H1 (cell line): ENCODE measurements at regions not wholly inside any gene's neighbourhood (a gene's known extent, or its start where the extent isn't known, plus 50 kb on each side); places are given as distances from the start of the nearest gene placed in this dataset.

Source experiments
- CTCF ChIA-PET: fragments of 300-600 bp; sonication (Branson Sonifier 250); formaldehyde crosslinking; loops from one replicate; lab custom pipeline; 2021; ENCODE audit not compliant: partially characterized antibody; lab: Charles Lee
- POLR2A ChIA-PET: fragments of 300-600 bp; sonication (Branson Sonifier 250); formaldehyde crosslinking; loops from one replicate; lab custom pipeline; 2021; ENCODE audit warnings: inconsistent platforms; ENCODE audit not compliant: partially characterized antibody; lab: Charles Lee
- DNase-seq, 2 experiments: peaks; one replicate each; pipeline versions ENCODE4 v3.0.0 to v3.0.0-alpha.2; 2010 to 2022; ENCODE audit warnings: low spot score in 2 of 2, low read depth in 1 of 2, mixed read lengths in 1 of 2
- FAIRE-seq: peaks from 2 replicates; lab custom pipeline; 2011; peaks lifted over from hg19 to GRCh38; lab: Jason Lieb, UNC
- H2AFZ ChIP-seq: 2 replicates; pipeline ENCODE4 v1.8.1; 2012; ENCODE audit warnings: low read length, inconsistent platforms
- H2AK5ac ChIP-seq: 2 replicates; pipeline ENCODE4 v1.6.1; 2013; ENCODE audit warnings: low read depth, low read length
- H2BK120ac ChIP-seq: replicated peaks from 2 replicates; pipeline ENCODE3; 2013; ENCODE audit warnings: low read depth, low read length, inconsistent platforms
- H2BK12ac ChIP-seq: 2 replicates; pipeline ENCODE4 v1.6.1; 2013; ENCODE audit warnings: low read depth, low read length
- H2BK15ac ChIP-seq: 2 replicates; pipeline ENCODE4 v1.6.1; 2013; ENCODE audit warnings: low read length
- H2BK20ac ChIP-seq: 2 replicates; pipeline ENCODE4 v1.6.1; 2013; ENCODE audit warnings: low read length
- H2BK5ac ChIP-seq: 2 replicates; pipeline ENCODE4 v1.6.1; 2013; ENCODE audit warnings: low read depth, low read length
- H3K14ac ChIP-seq: 2 replicates; pipeline ENCODE4 v1.6.1; 2013; ENCODE audit warnings: inconsistent platforms; ENCODE audit not compliant: insufficient read length
- H3K18ac ChIP-seq: 2 replicates; pipeline ENCODE4 v1.6.1; 2013; ENCODE audit warnings: low read length; ENCODE audit errors: extremely low read depth
- H3K23ac ChIP-seq: 2 replicates; pipeline ENCODE4 v1.6.1; 2013; ENCODE audit warnings: inconsistent platforms; ENCODE audit not compliant: insufficient read length
- H3K23me2 ChIP-seq: 2 replicates; pipeline ENCODE4 v1.6.1; 2013; ENCODE audit warnings: low read depth, low read length
- H3K27ac ChIP-seq: 2 replicates; pipeline ENCODE4 v1.6.1; 2011; ENCODE audit warnings: low read depth, low read length, inconsistent platforms
- H3K27me3 ChIP-seq, 4 experiments: replicated peaks in 1 of 4; 1 replicate in 1 of 4; 2 replicates in 3 of 4; pipeline versions ENCODE4 v1.6.1 to v1.8.1; 2011 to 2013; ENCODE audit warnings: low read length in 3 of 4, mild to moderate bottlenecking in 3 of 4, inconsistent platforms in 2 of 4, mixed read lengths in 2 of 4, moderate library complexity in 1 of 4; ENCODE audit not compliant: control insufficient read depth in 3 of 4, insufficient read depth in 3 of 4; ENCODE audit errors: extremely low read depth in 1 of 4
- H3K36me3 ChIP-seq, 4 experiments: 2 replicates each; pipeline versions ENCODE4 v1.6.1 to v1.8.1; 2011 to 2013; ENCODE audit warnings: mild to moderate bottlenecking in 4 of 4, low read length in 3 of 4, moderate library complexity in 2 of 4, control low read depth in 1 of 4, inconsistent platforms in 1 of 4; ENCODE audit not compliant: insufficient read depth in 4 of 4, control insufficient read depth in 2 of 4
- H3K4ac ChIP-seq: replicated peaks from 2 replicates; pipeline ENCODE3; 2013; ENCODE audit warnings: low read length, low read depth, mixed read lengths, inconsistent platforms; ENCODE audit not compliant: insufficient read length
- H3K4me1 ChIP-seq, 4 experiments: replicated peaks in 1 of 4; 1 replicate in 1 of 4; 2 replicates in 3 of 4; pipeline versions ENCODE4 v1.6.1 to v1.8.1; 2011 to 2013; ENCODE audit warnings: low read length in 3 of 4, inconsistent platforms in 2 of 4, mixed read lengths in 1 of 4; ENCODE audit not compliant: insufficient read depth in 4 of 4, control insufficient read depth in 3 of 4
- H3K4me2 ChIP-seq, 2 experiments: 2 replicates each; pipeline versions ENCODE4 v1.6.1 to v1.8.1; 2011 to 2013; ENCODE audit warnings: low read depth in 2 of 2, low read length in 2 of 2, control low read depth in 1 of 2, inconsistent platforms in 1 of 2, mild to moderate bottlenecking in 1 of 2; ENCODE audit not compliant: insufficient read depth in 1 of 2
- H3K4me3 ChIP-seq, 4 experiments: fragments of 200-600, 300-600 bp in 1 of 4; sonication (generic), shearing (Covaris generic), sonication (Bioruptor Twin) in 1 of 4; 2 replicates each; pipeline versions ENCODE4 v1.5.1 to v1.8.1; 2011 to 2016; ENCODE audit warnings: low read length in 4 of 4, low read depth in 3 of 4, control low read depth in 2 of 4, inconsistent platforms in 2 of 4, mild to moderate bottlenecking in 2 of 4, mixed read lengths in 1 of 4, moderate library complexity in 1 of 4; ENCODE audit not compliant: insufficient read depth in 2 of 4; ENCODE audit errors: extremely low read depth in 1 of 4
- H3K56ac ChIP-seq: replicated peaks from 2 replicates; pipeline ENCODE3; 2013; ENCODE audit warnings: low read depth, mild to moderate bottlenecking, mixed read lengths, low read length, inconsistent platforms; ENCODE audit not compliant: insufficient read length
- H3K79me1 ChIP-seq: 2 replicates; pipeline ENCODE4 v1.6.1; 2013; ENCODE audit warnings: low read depth, low read length, control low read depth
- H3K79me2 ChIP-seq, 2 experiments: 2 replicates each; pipeline versions ENCODE4 v1.6.1 to v1.8.1; 2012 to 2013; ENCODE audit warnings: low read length in 2 of 2, mild to moderate bottlenecking in 2 of 2, inconsistent platforms in 1 of 2; ENCODE audit not compliant: insufficient read depth in 2 of 2, control insufficient read depth in 1 of 2
- H3K9ac ChIP-seq, 4 experiments: replicated peaks in 1 of 4; 1 replicate in 1 of 4; 2 replicates in 3 of 4; pipeline versions ENCODE4 v1.6.1 to v1.8.1; 2011 to 2013; ENCODE audit warnings: low read depth in 3 of 4, low read length in 3 of 4, control low read depth in 2 of 4, mild to moderate bottlenecking in 2 of 4, moderate library complexity in 2 of 4, inconsistent platforms in 1 of 4; ENCODE audit errors: extremely low read depth in 1 of 4
- H3K9me3 ChIP-seq, 2 experiments: 2 replicates each; pipeline versions ENCODE4 v1.6.1 to v1.8.1; 2012 to 2013; ENCODE audit warnings: mild to moderate bottlenecking in 2 of 2, moderate library complexity in 2 of 2, control low read depth in 1 of 2, inconsistent platforms in 1 of 2, low read depth in 1 of 2, low read length in 1 of 2, mixed read lengths in 1 of 2; ENCODE audit not compliant: insufficient read depth in 2 of 2
- H4K20me1 ChIP-seq, 2 experiments: replicated peaks in 1 of 2; 2 replicates each; pipeline versions ENCODE3 to v1.8.1; 2011 to 2013; ENCODE audit warnings: inconsistent platforms in 2 of 2, low read length in 2 of 2, mild to moderate bottlenecking in 1 of 2; ENCODE audit not compliant: insufficient read depth in 2 of 2, control insufficient read depth in 1 of 2
- H4K5ac ChIP-seq: 2 replicates; pipeline ENCODE4 v1.6.1; 2013; ENCODE audit warnings: low read length, low read depth, mixed read lengths, inconsistent platforms; ENCODE audit not compliant: insufficient read length
- H4K8ac ChIP-seq: 2 replicates; pipeline ENCODE4 v1.8.0; 2013; ENCODE audit warnings: mild to moderate bottlenecking, moderate library complexity, low read length, inconsistent platforms; ENCODE audit not compliant: insufficient read depth; ENCODE audit errors: extremely low read depth
- H4K91ac ChIP-seq: replicated peaks from 2 replicates; pipeline ENCODE3; 2013; ENCODE audit warnings: low read length, mixed read lengths, inconsistent platforms; ENCODE audit not compliant: insufficient read length
- ATF2 ChIP-seq: IDR thresholded peaks from 2 replicates; pipeline ENCODE4 v1.6.1; 2012; ENCODE audit warnings: low read length, inconsistent platforms
- CBX5 ChIP-seq: fragments of 300-800, 300-1000 bp; sonication (generic); IDR thresholded peaks from 2 replicates; pipeline ENCODE4 v1.7.1; 2016; ENCODE audit warnings: antibody characterized with exemption, low read length, low read depth
- CHD2 ChIP-seq: IDR thresholded peaks from 2 replicates; pipeline ENCODE4 v1.6.1; 2012; ENCODE audit warnings: low read length, improper control_type of control experiment
- HDAC2 ChIP-seq, 2 experiments: fragments of 300-600 bp in 1 of 2; sonication (generic) in 1 of 2; IDR thresholded peaks; 2 replicates each; pipeline ENCODE4 v1.6.1; 2011 to 2012; ENCODE audit warnings: low read depth in 2 of 2, low read length in 2 of 2, mild to moderate bottlenecking in 2 of 2, moderate library complexity in 2 of 2, borderline replicate concordance in 1 of 2, inconsistent platforms in 1 of 2
- NANOG ChIP-seq: IDR thresholded peaks from 2 replicates; pipeline ENCODE4 v1.6.1; 2011; ENCODE audit warnings: low read length, low read depth, mild to moderate bottlenecking, inconsistent platforms; ENCODE audit not compliant: insufficient read depth, poor library complexity, severe bottlenecking
- POLR2AphosphoS5 ChIP-seq: IDR thresholded peaks from 2 replicates; pipeline ENCODE4 v1.6.1; 2011; ENCODE audit warnings: low read depth, low read length
- TAF1 ChIP-seq: IDR thresholded peaks from 2 replicates; pipeline ENCODE4 v1.6.1; 2011; ENCODE audit warnings: mild to moderate bottlenecking, low read depth, low read length
- TEAD4 ChIP-seq: IDR thresholded peaks from 2 replicates; pipeline ENCODE4 v1.6.1; 2012; ENCODE audit warnings: low read depth, low read length, inconsistent platforms, mixed read lengths
- YY1 ChIP-seq: IDR thresholded peaks from 2 replicates; pipeline ENCODE4 v1.6.1; 2011; ENCODE audit warnings: low read depth, mild to moderate bottlenecking, low read length
- WGBS, 2 experiments: shearing (Covaris generic) in 1 of 2; methylation state at CpG; one replicate each; pipeline versions ENCODE4 v1.1.6 to v1.1.7; 2013 to 2015; ENCODE audit warnings: low lambda C conversion rate in 2 of 2, mixed read lengths in 2 of 2, inconsistent platforms in 1 of 2, low coverage in 1 of 2, missing lambda C conversion rate in 1 of 2; ENCODE audit not compliant: insufficient replicate concordance in 2 of 2, insufficient coverage in 1 of 2, insufficient read length in 1 of 2; ENCODE audit errors: extremely low coverage in 1 of 2, missing lambda C conversion rate in 1 of 2; 5-methylcytosine and 5-hydroxymethylcytosine counted together

GRCh38 chr13:33696530-33696929 lies 121.4 kb upstream of the RFC3 start:
- H3K79me1 ChIP-seq, result no peaks in the 10 kb centered on the region
- no peak for TF ChIP-seq POLR2AphosphoS5
- no peak for TF ChIP-seq NANOG
- TF ChIP-seq CBX5, result no peak
- TF ChIP-seq TEAD4, result no peak
- TF ChIP-seq YY1, result no peak
- no peak for TF ChIP-seq HDAC2 (IDR thresholded peaks at IDR 0.05; ENCODE audit: borderline replicate concordance in 1 of 2, low read depth in 2 of 2, low read length in 2 of 2)
- no peak for TF ChIP-seq CHD2
- no peak for TF ChIP-seq TAF1
- TF ChIP-seq ATF2, result no peak
- 100% methylated on average over 1 of the region's 1 CpG; no CpG with 5 or more reads in 1 of the 2 experiments for WGBS, 2 experiments
- CTCF ChIA-PET, result no interaction called here
- POLR2A ChIA-PET, result no interaction called here
- no peaks in the 10 kb centered on the region for H3K23me2 ChIP-seq
- H3K14ac ChIP-seq, result no peak overlapping the region
- H2AK5ac ChIP-seq, result no peak overlapping the region
- H4K5ac ChIP-seq, result no peak overlapping the region
- no peak overlapping the region for H3K56ac ChIP-seq
- no peak overlapping the region for H3K27ac ChIP-seq
- H3K4me1 ChIP-seq, result peaks cover 0 to 3% (median 0%) of the 10 kb centered on the region in 4 experiments; a peak in 1 of 7 replicates
- no peak overlapping the region for H3K4me2 ChIP-seq
- no peak overlapping the region for H3K4me3 ChIP-seq
- H2BK12ac ChIP-seq, result no peak overlapping the region
- H4K20me1 ChIP-seq, result no peaks in the 10 kb centered on the region
- no peaks in the 10 kb centered on the region for H3K79me2 ChIP-seq
- H2BK5ac ChIP-seq, result no peak overlapping the region
- H2AFZ ChIP-seq, result no peak overlapping the region
- no peak overlapping the region for H3K18ac ChIP-seq
- DNase-seq (no peak), FAIRE-seq (no peak)
- H3K27me3 ChIP-seq, result no peaks in the 10 kb centered on the region
- H3K23ac ChIP-seq, result no peak overlapping the region
- no peaks in the 10 kb centered on the region for H3K36me3 ChIP-seq
- no peak overlapping the region for H4K8ac ChIP-seq
- peaks cover 3 to 8% of the 10 kb centered on the region in 2 experiments; a peak in 1 of 4 replicates for H3K9me3 ChIP-seq
- H2BK120ac ChIP-seq, result no peak overlapping the region
- no peak overlapping the region for H3K4ac ChIP-seq
- no peak overlapping the region for H2BK20ac ChIP-seq
- no peak overlapping the region for H3K9ac ChIP-seq
- no peak overlapping the region for H4K91ac ChIP-seq
- no peak overlapping the region for H2BK15ac ChIP-seq
